ENCODE measurements at regions not wholly inside any gene's neighbourhood (a gene's known extent, or its start where the extent isn't known, plus 50 kb on each side); places are given as distances from the start of the nearest gene placed in this dataset.

DNA sequence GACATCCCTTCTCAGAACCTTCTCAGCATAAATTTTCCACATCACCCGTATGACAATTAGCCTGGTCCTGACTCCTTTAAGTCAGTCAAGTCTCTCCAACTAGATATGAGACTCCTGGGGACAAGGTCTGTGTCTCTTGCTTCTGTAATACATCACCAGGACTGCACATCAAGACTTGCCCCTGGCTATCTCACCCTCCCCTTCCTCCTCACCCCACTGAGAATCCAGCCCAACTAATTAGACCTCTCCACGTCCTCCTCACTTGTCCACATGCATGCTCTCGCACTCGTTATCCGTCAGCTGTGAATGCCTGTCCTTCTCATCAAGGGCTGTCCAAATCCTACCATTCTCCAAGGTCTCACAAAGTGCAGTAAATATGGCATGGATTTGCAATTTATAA lies 542.8 kb downstream of the PTPRU start:
- DNase-seq (no peak), ATAC-seq (no peak)
- intact Hi-C loops (cut with DNase I, micrococcal nuclease) = no loop called here
- Histone ChIP-seq H3K4me3 (no peak overlapping the region), H3K36me3 (ENCODE audit: low read depth) (no peaks in the 10 kb centered on the region), H3K9me3 (no peaks in the 10 kb centered on the region), H3K4me1 (ENCODE audit: low read depth) (no peaks in the 10 kb centered on the region)
- TF ChIP-seq, protein P1, sequence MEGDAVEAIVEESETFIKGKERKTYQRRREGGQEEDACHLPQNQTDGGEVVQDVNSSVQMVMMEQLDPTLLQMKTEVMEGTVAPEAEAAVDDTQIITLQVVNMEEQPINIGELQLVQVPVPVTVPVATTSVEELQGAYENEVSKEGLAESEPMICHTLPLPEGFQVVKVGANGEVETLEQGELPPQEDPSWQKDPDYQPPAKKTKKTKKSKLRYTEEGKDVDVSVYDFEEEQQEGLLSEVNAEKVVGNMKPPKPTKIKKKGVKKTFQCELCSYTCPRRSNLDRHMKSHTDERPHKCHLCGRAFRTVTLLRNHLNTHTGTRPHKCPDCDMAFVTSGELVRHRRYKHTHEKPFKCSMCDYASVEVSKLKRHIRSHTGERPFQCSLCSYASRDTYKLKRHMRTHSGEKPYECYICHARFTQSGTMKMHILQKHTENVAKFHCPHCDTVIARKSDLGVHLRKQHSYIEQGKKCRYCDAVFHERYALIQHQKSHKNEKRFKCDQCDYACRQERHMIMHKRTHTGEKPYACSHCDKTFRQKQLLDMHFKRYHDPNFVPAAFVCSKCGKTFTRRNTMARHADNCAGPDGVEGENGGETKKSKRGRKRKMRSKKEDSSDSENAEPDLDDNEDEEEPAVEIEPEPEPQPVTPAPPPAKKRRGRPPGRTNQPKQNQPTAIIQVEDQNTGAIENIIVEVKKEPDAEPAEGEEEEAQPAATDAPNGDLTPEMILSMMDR (IDR thresholded peaks at IDR 0.05) = no peak

DNA sequence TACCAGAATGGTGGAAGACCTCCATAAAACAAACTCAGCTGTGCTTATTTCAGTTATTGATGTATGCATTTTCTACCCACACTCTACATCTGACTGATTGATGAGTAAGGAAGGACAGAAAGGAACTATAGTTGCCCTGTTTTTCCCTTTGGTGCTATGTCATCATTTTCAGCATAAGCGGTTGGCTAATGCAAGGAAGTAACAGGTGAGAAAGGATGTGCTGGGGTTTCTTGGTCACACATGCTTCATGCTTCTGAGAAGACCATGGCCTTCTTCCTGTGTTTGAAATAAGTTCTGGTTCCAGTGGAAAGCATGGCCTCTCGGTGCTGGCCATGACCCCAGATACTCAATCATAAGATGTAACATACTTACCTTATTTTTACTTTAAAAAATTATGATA lies 541.2 kb downstream of the PTPRU start:
- ATAC-seq (no peak), DNase-seq (no peak)
- Histone ChIP-seq H3K9me3 (no peaks in the 10 kb centered on the region), H3K4me1 (ENCODE audit: low read depth) (no peaks in the 10 kb centered on the region), H3K4me3 (no peak overlapping the region), H3K36me3 (ENCODE audit: low read depth) (no peaks in the 10 kb centered on the region)
- intact Hi-C loops (cut with DNase I, micrococcal nuclease) = no loop called here
- TF ChIP-seq, protein P1 (IDR thresholded peaks at IDR 0.05) = no peak

DNA sequence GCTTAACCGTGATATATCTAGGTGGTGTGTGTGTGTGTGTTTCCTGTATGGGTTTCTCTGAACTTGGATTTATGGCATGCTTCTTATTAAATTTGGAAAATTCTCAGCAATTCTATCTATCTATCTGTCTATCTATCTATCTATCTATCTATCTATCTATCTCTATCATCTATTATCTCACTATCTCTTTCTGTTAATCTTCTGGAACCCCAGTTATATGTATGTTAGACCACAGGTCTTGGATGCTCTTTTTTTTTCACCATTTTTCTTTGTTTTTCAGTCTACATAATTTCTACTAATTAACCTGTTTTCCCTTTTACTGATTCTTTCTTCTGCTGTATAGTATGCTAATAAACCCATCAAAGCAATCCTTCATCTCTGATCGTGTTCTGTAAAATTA lies 538.0 kb downstream of the PTPRU start:
- no peaks in the 10 kb centered on the region for H3K4me1 ChIP-seq (ENCODE audit: low read depth)
- intact Hi-C loops (cut with DNase I, micrococcal nuclease) = no loop called here
- DNase-seq = no peak
- H3K9me3 ChIP-seq = no peaks in the 10 kb centered on the region
- TF ChIP-seq, protein P1 (IDR thresholded peaks at IDR 0.05) = no peak
- H3K36me3 ChIP-seq (ENCODE audit: low read depth) = no peaks in the 10 kb centered on the region
- H3K4me3 ChIP-seq = no peak overlapping the region
- ATAC-seq = no peak

DNA sequence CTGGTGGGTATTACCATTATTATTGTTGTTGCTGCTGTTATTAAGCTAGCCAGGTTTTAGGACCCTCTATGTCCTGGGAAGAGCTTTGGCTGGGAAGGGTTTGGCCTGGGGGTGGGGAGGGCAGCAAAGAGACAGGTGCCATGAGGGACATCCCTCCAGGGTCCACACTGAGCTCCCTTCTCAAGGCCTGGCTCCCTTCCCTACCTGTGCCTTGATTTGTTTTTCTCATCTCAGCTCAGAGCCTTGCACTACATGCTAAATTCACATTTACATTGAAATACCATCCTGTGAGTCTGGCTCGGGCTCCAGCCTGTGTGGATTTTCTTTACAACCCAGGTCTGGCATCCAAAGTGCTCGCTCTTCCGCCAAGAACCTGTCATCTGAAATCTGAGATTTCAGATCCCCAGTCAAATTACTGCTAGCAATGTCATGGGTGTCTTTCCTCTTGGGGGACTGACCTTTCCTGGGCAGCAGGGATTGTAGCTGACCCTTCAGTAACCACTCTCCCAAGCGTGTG lies 536.3 kb downstream of the PTPRU start:
- Histone ChIP-seq H3K36me3 (ENCODE audit: low read depth) (no peaks in the 10 kb centered on the region), H3K4me1 (ENCODE audit: low read depth) (no peaks in the 10 kb centered on the region), H3K9me3 (no peaks in the 10 kb centered on the region), H3K4me3 (no peak overlapping the region)
- ATAC-seq = no peak
- DNase-seq = no peak
- TF ChIP-seq, protein P1 (IDR thresholded peaks at IDR 0.05) = no peak
- intact Hi-C loops (cut with DNase I, micrococcal nuclease) = no loop called here

DNA sequence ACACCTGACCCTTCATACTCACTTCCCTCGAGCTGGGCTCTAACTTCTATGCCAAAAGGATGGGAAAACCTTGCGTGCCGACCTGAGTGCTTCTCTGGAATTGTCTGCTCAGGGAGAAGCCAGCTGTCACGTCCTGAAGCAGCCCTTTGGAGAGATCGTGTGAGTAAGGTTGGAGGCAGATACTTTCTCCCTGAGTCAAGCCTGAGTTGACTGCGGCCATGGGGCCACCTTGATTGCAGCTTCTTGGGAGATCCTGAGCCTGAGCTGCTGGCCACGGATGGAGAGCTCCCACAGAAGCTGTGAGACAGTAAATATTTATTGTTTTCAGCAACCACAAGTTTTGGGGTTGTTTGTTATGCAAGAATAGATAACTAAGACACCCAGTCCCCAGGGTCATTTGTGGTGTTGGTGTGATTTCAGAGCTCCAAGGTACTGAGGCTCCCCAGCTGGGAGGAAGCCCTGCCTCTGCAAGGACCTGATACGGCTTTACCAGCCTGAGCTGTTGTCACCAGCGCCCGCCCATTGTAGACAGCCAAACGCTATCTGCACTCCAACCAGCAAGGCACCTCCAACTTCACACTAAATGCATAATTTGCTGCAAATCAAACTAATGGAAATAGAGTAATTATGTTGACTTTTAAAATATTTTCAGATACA lies 531.6 kb downstream of the PTPRU start:
- ATAC-seq (no peak), DNase-seq (no peak)
- intact Hi-C loops (cut with DNase I, micrococcal nuclease) = no loop called here
- no peak overlapping the region for H3K4me3 ChIP-seq
- no peaks in the 10 kb centered on the region for H3K4me1 ChIP-seq (ENCODE audit: low read depth)
- H3K36me3 ChIP-seq (ENCODE audit: low read depth) = no peaks in the 10 kb centered on the region
- no peaks in the 10 kb centered on the region for H3K9me3 ChIP-seq
- TF ChIP-seq, protein P1 (IDR thresholded peaks at IDR 0.05) = no peak

Measured in mucosa of descending colon (tissue), 3 donors.